ENCODE measurements at regions not wholly inside any gene's neighbourhood (a gene's known extent, or its start where the extent isn't known, plus 50 kb on each side); places are given as distances from the start of the nearest gene placed in this dataset.

GRCh38 chr20:58573257-58573656 lies 58.1 kb upstream of the APCDD1L start:
- ChIA-PET POLR2A (ENCODE audit: unreplicated experiment) (no interaction called here), CTCF (no interaction called here)
- peak overlapping the region; percentile 77 for H2BK20ac ChIP-seq (ENCODE audit: low read depth, low read length)
- no peaks in the 10 kb centered on the region for H3K36me3 ChIP-seq (ENCODE audit: control insufficient read depth, insufficient read depth, low read length)
- peak overlapping the region; percentile 90 for H3K18ac ChIP-seq (ENCODE audit: low read depth, low read length)
- no peaks in the 10 kb centered on the region; a peak in 1 of 4 replicates for H3K79me1 ChIP-seq (ENCODE audit: low read depth in 1 of 2, low read length in 2 of 2)
- H3K4me3 ChIP-seq (ENCODE audit: insufficient read depth, low read depth, low read length): no peak overlapping the region
- dilution Hi-C loops (cut with HindIII; ENCODE audit: low sequenced_read_pairs, unreplicated experiment) (no loop called here), in situ Hi-C loops (cut with MboI; ENCODE audit: low sequenced_read_pairs) (no loop called here), intact Hi-C loops (cut with micrococcal nuclease) (loop anchor here (5.0 kb wide), 1 partner anchor 79 kb away; the partner anchor contains the start of gene STX16)
- H3K27me3 ChIP-seq (ENCODE audit: control insufficient read depth, insufficient read depth, low read length): peaks cover 2% of the 10 kb centered on the region; the same call in 1 of the 2 replicates
- WGBS, 2 experiments (ENCODE audit: extremely low coverage in 2 of 2, insufficient read length in 1 of 2): 93% methylated on average over 6 of the region's 9 CpGs; no CpG with 5 or more reads in 1 of the 2 experiments
- H3K4me2 ChIP-seq (ENCODE audit: low read depth, low read length): no peak overlapping the region
- H3K9me3 ChIP-seq (ENCODE audit: control insufficient read depth, insufficient read depth, low read length): no peaks in the 10 kb centered on the region
- H4K20me1 ChIP-seq (ENCODE audit: insufficient read depth, low read length): no peaks in the 10 kb centered on the region
- H4K91ac ChIP-seq (ENCODE audit: insufficient read depth, low read depth, low read length): peak overlapping the region; percentile 80
- peak overlapping the region; percentile 54; the same call in 1 of the 2 replicates for H3K23ac ChIP-seq (ENCODE audit: low read depth, low read length)
- peaks cover 13% of the 10 kb centered on the region for H3K4me1 ChIP-seq (ENCODE audit: control insufficient read depth, insufficient read depth, low read length)
- H2BK120ac ChIP-seq (ENCODE audit: low read depth, low read length): peak overlapping the region; percentile 92
- peak overlapping the region; percentile 80; the same call in 1 of the 2 replicates for H3K14ac ChIP-seq (replicated peaks; ENCODE audit: low read depth, low read length)
- no TSS peak for BruUV-seq (replicated peaks)
- TF ChIP-seq FOS (IDR thresholded peaks at IDR 0.05; ENCODE audit: low read depth, low read length): no peak
- H2BK15ac ChIP-seq (ENCODE audit: low read depth, low read length): peak overlapping the region; percentile 99; the same call in 1 of the 3 replicates
- H3K56ac ChIP-seq (ENCODE audit: extremely low read depth, insufficient read depth, low read length): no peak overlapping the region
- 0 out of 2 replicates have a peak, but pooled peaks cover 7% of the 10 kb centered on the region for H3K9me1 ChIP-seq (ENCODE audit: insufficient read depth, low read length)
- H2AK5ac ChIP-seq (ENCODE audit: low read depth, low read length): peak overlapping the region; percentile 97
- H3K27ac ChIP-seq (ENCODE audit: insufficient read depth, low read length): no peak overlapping the region
- H2BK5ac ChIP-seq (ENCODE audit: low read depth, low read length, poor library complexity, severe bottlenecking): peak overlapping the region; percentile 72
- ATAC-seq (ENCODE audit: low read depth) (no peak), DNase-seq (no peak)
- H3K4ac ChIP-seq (ENCODE audit: low read depth, low read length): peak overlapping the region; percentile 87
- H2AK9ac ChIP-seq (replicated peaks; ENCODE audit: low read depth, low read length, poor library complexity): no peak overlapping the region
- peak overlapping the region; percentile 3 to 61; a peak in 1 of 4 replicates for H4K8ac ChIP-seq (ENCODE audit: low read depth in 2 of 2, low read length in 2 of 2)
- H3K9ac ChIP-seq (ENCODE audit: low read depth, low read length): no peak overlapping the region
- H2AFZ ChIP-seq (replicated peaks; ENCODE audit: low read length, poor library complexity): no peak overlapping the region
- H4K5ac ChIP-seq (ENCODE audit: low read depth, low read length): peak overlapping the region; percentile 81; the same call in 1 of the 2 replicates

Data from IMR-90 (cell line).